ENCODE measurements at regions not wholly inside any gene's neighbourhood (a gene's known extent, or its start where the extent isn't known, plus 50 kb on each side); places are given as distances from the start of the nearest gene placed in this dataset.

DNA sequence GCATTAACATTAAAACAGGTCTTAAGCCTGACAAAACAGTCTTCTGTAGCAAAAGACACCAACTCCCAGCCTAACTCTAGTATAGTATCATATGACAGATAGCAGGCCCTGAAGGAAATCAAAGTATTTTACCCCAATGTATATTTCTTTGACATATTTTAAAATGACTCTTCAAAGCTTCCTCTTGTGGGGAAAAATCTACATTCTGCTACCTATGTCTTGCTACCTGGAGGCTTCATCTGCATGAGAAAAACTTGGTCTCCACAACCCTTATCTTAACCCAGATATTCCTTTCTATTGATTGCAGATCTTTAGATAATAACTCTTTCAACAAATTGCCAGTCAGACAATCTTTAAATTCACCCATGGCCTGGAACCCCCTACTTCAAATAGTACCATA, 1620.4 kb downstream of the PCDH7 start:
- TF ChIP-seq, protein P1, sequence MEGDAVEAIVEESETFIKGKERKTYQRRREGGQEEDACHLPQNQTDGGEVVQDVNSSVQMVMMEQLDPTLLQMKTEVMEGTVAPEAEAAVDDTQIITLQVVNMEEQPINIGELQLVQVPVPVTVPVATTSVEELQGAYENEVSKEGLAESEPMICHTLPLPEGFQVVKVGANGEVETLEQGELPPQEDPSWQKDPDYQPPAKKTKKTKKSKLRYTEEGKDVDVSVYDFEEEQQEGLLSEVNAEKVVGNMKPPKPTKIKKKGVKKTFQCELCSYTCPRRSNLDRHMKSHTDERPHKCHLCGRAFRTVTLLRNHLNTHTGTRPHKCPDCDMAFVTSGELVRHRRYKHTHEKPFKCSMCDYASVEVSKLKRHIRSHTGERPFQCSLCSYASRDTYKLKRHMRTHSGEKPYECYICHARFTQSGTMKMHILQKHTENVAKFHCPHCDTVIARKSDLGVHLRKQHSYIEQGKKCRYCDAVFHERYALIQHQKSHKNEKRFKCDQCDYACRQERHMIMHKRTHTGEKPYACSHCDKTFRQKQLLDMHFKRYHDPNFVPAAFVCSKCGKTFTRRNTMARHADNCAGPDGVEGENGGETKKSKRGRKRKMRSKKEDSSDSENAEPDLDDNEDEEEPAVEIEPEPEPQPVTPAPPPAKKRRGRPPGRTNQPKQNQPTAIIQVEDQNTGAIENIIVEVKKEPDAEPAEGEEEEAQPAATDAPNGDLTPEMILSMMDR (IDR thresholded peaks at IDR 0.05), result no peak
- no peak for TF ChIP-seq POLR2A (IDR thresholded peaks at IDR 0.05)
